ENCODE measurements at regions not wholly inside any gene's neighbourhood (a gene's known extent, or its start where the extent isn't known, plus 50 kb on each side); places are given as distances from the start of the nearest gene placed in this dataset.

- Histone ChIP-seq H3K36me3 (replicated peaks; ENCODE audit: insufficient read depth, low read depth) (no peaks in the 10 kb centered on the region), H3K27me3 (no peaks in the 10 kb centered on the region), H3K9me2 (replicated peaks; ENCODE audit: insufficient read depth) (no peaks in the 10 kb centered on the region), H3K27ac (no peak overlapping the region), H3K4me2 (no peak overlapping the region), H3K4me1 (ENCODE audit: insufficient read depth) (no peaks in the 10 kb centered on the region), H3K79me2 (no peaks in the 10 kb centered on the region), H2AFZ (no peak overlapping the region), H3K9me3 (ENCODE audit: low read depth) (no peaks in the 10 kb centered on the region), H4K20me1 (ENCODE audit: insufficient read depth, poor library complexity, severe bottlenecking) (no peaks in the 10 kb centered on the region), H3K4me3 (no peak overlapping the region)
- 86% methylated on average over 33 of the region's 41 CpGs for WGBS (ENCODE audit: low lambda C conversion rate, missing lambda C conversion rate)
- DNase-seq (ENCODE audit: low spot score) = no peak
- TF ChIP-seq CTCF (IDR thresholded peaks at IDR 0.05; ENCODE audit: poor library complexity) = no peak
- TF ChIP-seq EZH2 (IDR thresholded peaks at IDR 0.05; ENCODE audit: borderline replicate concordance) = no peak
- no peak for TF ChIP-seq EZH2phosphoT487 (IDR thresholded peaks at IDR 0.05; ENCODE audit: low read depth, severe bottlenecking, unreplicated experiment)
Measured at GRCh38 chr10:8513155-8514147, 459.0 kb downstream of the GATA3 start.

- Histone ChIP-seq H3K79me2 (no peaks in the 10 kb centered on the region), H3K27ac (no peak overlapping the region), H2AFZ (no peak overlapping the region), H4K20me1 (ENCODE audit: insufficient read depth, poor library complexity, severe bottlenecking) (no peaks in the 10 kb centered on the region), H3K4me2 (no peak overlapping the region), H3K9me2 (replicated peaks; ENCODE audit: insufficient read depth) (no peaks in the 10 kb centered on the region), H3K4me1 (ENCODE audit: insufficient read depth) (no peaks in the 10 kb centered on the region), H3K36me3 (replicated peaks; ENCODE audit: insufficient read depth, low read depth) (no peaks in the 10 kb centered on the region), H3K9me3 (ENCODE audit: low read depth) (no peaks in the 10 kb centered on the region), H3K4me3 (no peak overlapping the region), H3K27me3 (no peaks in the 10 kb centered on the region)
- DNase-seq (ENCODE audit: low spot score) = no peak
- TF ChIP-seq EZH2 (IDR thresholded peaks at IDR 0.05; ENCODE audit: borderline replicate concordance) (no peak), EZH2phosphoT487 (IDR thresholded peaks at IDR 0.05; ENCODE audit: low read depth, severe bottlenecking, unreplicated experiment) (no peak), CTCF (IDR thresholded peaks at IDR 0.05; ENCODE audit: poor library complexity) (no peak)
- WGBS (ENCODE audit: low lambda C conversion rate, missing lambda C conversion rate) = 48% methylated on average over 2 of the region's 2 CpGs
Measured at GRCh38 chr10:8520382-8520781, 465.9 kb downstream of the GATA3 start.

- no peak overlapping the region for H3K4me3 ChIP-seq
- H3K27me3 ChIP-seq = peaks cover 3% of the 10 kb centered on the region
- no peaks in the 10 kb centered on the region for H3K9me3 ChIP-seq (ENCODE audit: low read depth)
- H3K79me2 ChIP-seq = no peaks in the 10 kb centered on the region
- H3K4me1 ChIP-seq (ENCODE audit: insufficient read depth) = no peaks in the 10 kb centered on the region
- no peak for TF ChIP-seq EZH2phosphoT487 (IDR thresholded peaks at IDR 0.05; ENCODE audit: low read depth, severe bottlenecking, unreplicated experiment)
- TF ChIP-seq EZH2 (IDR thresholded peaks at IDR 0.05; ENCODE audit: borderline replicate concordance) = no peak
- no peak for TF ChIP-seq CTCF (IDR thresholded peaks at IDR 0.05; ENCODE audit: poor library complexity)
- DNase-seq (ENCODE audit: low spot score) = no peak
- no peak overlapping the region for H3K4me2 ChIP-seq
- H4K20me1 ChIP-seq (ENCODE audit: insufficient read depth, poor library complexity, severe bottlenecking) = no peaks in the 10 kb centered on the region
- WGBS (ENCODE audit: low lambda C conversion rate, missing lambda C conversion rate) = 91% methylated on average over 3 of the region's 3 CpGs
- H2AFZ ChIP-seq = no peak overlapping the region
- no peaks in the 10 kb centered on the region for H3K36me3 ChIP-seq (replicated peaks; ENCODE audit: insufficient read depth, low read depth)
- no peaks in the 10 kb centered on the region for H3K9me2 ChIP-seq (replicated peaks; ENCODE audit: insufficient read depth)
- no peak overlapping the region for H3K27ac ChIP-seq
Measured at GRCh38 chr10:8527773-8528172, 473.3 kb downstream of the GATA3 start.
